Heart left ventricle (tissue), 13 donors: ENCODE measurements at regions not wholly inside any gene's neighbourhood (a gene's known extent, or its start where the extent isn't known, plus 50 kb on each side); places are given as distances from the start of the nearest gene placed in this dataset.

ENCODE experiments used
- POLR2A ChIP-seq, 2 donors: fragments of 450-650 bp; IDR thresholded peaks; one replicate each; pipeline ENCODE4 v1.6.1; 2017; ENCODE audit warnings: antibody characterized with exemption in 2 of 2, mild to moderate bottlenecking in 2 of 2, moderate library complexity in 2 of 2
- TF ChIP-seq, protein P1 (sequence below), 12 donors: fragments of 200-600 bp; sonication (generic) in 4 of 12; IDR thresholded peaks; one replicate each; pipeline versions ENCODE4 v1.5.0 to v1.8.0; 2018 to 2022; ENCODE audit warnings: antibody characterized with exemption in 12 of 12, mild to moderate bottlenecking in 5 of 12
- donor health status: ischemic (EF 13 %, LVEDD 7.1; RV severe dilation, severe dysfunction).
- donor health status: DM: no; HTN: yes; CAD: no.
- donor health status: DM: no; HTN: no; CAD: no.
- donor health status: ischemic (EF 25% LVEDD 6.9; RV normal size, moderate dysfunction).
- donor health status: ischemic (EF 25% LVEDD 5.7; RV mildly dilated, moderate dysfunction).
- donor health status: ischemic (EF 35%, LVEDD 5.7; RV mildly dilated, moderate dysfunction).
- donor health status: nonischemic (EF 11% LVEDD 7.7; RV severe dilation, severe dysfunction).
- donor health status: DM: yes; HTN: yes; CAD: no.
- donor health status: PGD.
- donor health status: ischemic (EF 29% LVEDD 5.4; RV normal size, mild dysfunction).
- donor health status: nonischemic (EF 23%, LVEDD 6.1; RV moderate dilation, normal function).

DNA sequence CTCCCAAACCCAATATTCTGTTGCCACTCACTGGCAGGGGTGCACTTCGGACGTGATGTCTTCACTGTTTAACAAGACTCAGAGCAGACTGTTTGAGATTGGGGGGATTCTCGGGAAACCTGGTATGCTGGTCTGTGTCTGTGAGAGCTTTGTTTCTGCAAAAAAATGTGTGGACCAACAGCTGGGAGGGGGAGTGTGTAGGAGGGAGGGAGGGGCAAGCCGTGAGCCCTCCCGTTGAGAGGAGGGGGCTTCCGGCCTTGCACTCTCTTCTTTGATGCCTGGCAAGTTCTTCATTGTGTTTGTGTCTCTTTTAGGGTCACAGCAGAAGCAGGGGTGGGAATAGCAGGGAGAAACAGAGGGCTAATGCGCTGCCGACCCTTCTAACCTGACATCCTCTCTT, 74.9 kb upstream of the NDN start:
- no peak for TF ChIP-seq POLR2A (IDR thresholded peaks at IDR 0.05)
- TF ChIP-seq, protein P1, sequence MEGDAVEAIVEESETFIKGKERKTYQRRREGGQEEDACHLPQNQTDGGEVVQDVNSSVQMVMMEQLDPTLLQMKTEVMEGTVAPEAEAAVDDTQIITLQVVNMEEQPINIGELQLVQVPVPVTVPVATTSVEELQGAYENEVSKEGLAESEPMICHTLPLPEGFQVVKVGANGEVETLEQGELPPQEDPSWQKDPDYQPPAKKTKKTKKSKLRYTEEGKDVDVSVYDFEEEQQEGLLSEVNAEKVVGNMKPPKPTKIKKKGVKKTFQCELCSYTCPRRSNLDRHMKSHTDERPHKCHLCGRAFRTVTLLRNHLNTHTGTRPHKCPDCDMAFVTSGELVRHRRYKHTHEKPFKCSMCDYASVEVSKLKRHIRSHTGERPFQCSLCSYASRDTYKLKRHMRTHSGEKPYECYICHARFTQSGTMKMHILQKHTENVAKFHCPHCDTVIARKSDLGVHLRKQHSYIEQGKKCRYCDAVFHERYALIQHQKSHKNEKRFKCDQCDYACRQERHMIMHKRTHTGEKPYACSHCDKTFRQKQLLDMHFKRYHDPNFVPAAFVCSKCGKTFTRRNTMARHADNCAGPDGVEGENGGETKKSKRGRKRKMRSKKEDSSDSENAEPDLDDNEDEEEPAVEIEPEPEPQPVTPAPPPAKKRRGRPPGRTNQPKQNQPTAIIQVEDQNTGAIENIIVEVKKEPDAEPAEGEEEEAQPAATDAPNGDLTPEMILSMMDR (IDR thresholded peaks at IDR 0.05): no peak
